PC-3 (cell line): ENCODE measurements at regions not wholly inside any gene's neighbourhood (a gene's known extent, or its start where the extent isn't known, plus 50 kb on each side); places are given as distances from the start of the nearest gene placed in this dataset.
A peak's percentile ranks its signal among the peaks of the same experiment; 100 is the strongest.

Experiments
- ATAC-seq: fragments of 200-7000 bp; cut with Tn5 transposase; 2 replicates; pipeline ENCODE4 v1.9.1; 2020; ENCODE audit warnings: mild to moderate bottlenecking, moderate library complexity
- BruUV-seq: library from RNA; stranded (reverse); fragments of 400-500 nt; replicated peaks from 2 replicates; lab custom pipeline; 2021; lab: Mats Ljungman, UMichigan
- CTCF ChIA-PET: fragments of 300-600 bp; sonication (Branson Sonifier 250); formaldehyde crosslinking; loops from one replicate; lab custom pipeline; 2022; ENCODE audit warnings: antibody characterized with exemption; lab: Charles Lee
- POLR2A ChIA-PET: fragments of 300-600 bp; sonication (Branson Sonifier 250); formaldehyde crosslinking; loops from one replicate; lab custom pipeline; 2022; ENCODE audit warnings: antibody characterized with exemption; ENCODE audit not compliant: unreplicated experiment; lab: Charles Lee
- DNase-seq: peaks from one replicate; pipeline ENCODE4 v3.0.0-alpha.2; 2015
- H2AFZ ChIP-seq: fragments of 300-600 bp; sonication (generic); 2 replicates; pipeline ENCODE4 v1.6.0; 2016; ENCODE audit warnings: antibody characterized with exemption, low read length
- H3F3A ChIP-seq: fragments of 300-600 bp; sonication (generic); one replicate; pipeline ENCODE4 v1.6.0; 2017; ENCODE audit warnings: antibody characterized with exemption, low read length, control low read depth, mild to moderate bottlenecking; ENCODE audit not compliant: unreplicated experiment
- H3K27ac ChIP-seq: fragments of 300-600 bp; sonication (generic); 2 replicates; pipeline ENCODE4 v1.5.1; 2016; ENCODE audit warnings: mild to moderate bottlenecking, low read length
- H3K27me3 ChIP-seq: fragments of 300-600 bp; sonication (generic); 2 replicates; pipeline ENCODE4 v1.6.1; 2016; ENCODE audit warnings: low read length, mixed read lengths
- H3K36me3 ChIP-seq: fragments of 300-600 bp; sonication (generic); 2 replicates; pipeline ENCODE4 v1.6.1; 2016; ENCODE audit warnings: low read depth, mixed run types, low read length, mixed read lengths
- H3K4me1 ChIP-seq: fragments of 300-600 bp; sonication (generic); 2 replicates; pipeline ENCODE4 v1.5.1; 2016; ENCODE audit warnings: low read length; ENCODE audit not compliant: insufficient read depth
- H3K4me2 ChIP-seq: fragments of 300-600 bp; sonication (generic); 2 replicates; pipeline ENCODE4 v1.6.0; 2016; ENCODE audit warnings: low read length
- H3K4me3 ChIP-seq: fragments of 300-600 bp; sonication (generic); 2 replicates; pipeline ENCODE4 v1.5.1; 2016; ENCODE audit warnings: mild to moderate bottlenecking, low read length, mixed read lengths
- H3K79me2 ChIP-seq: fragments of 300-600 bp; sonication (generic); 2 replicates; pipeline ENCODE4 v1.6.1; 2017; ENCODE audit warnings: low read length, mixed read lengths
- H3K9ac ChIP-seq: fragments of 300-600 bp; sonication (generic); 2 replicates; pipeline ENCODE4 v1.6.0; 2016; ENCODE audit warnings: mild to moderate bottlenecking, low read length
- H3K9me2 ChIP-seq: fragments of 300-600 bp; sonication (generic); replicated peaks from 2 replicates; pipeline ENCODE4 v1.6.1; 2016; ENCODE audit warnings: mixed run types, low read length, mixed read lengths
- H3K9me3 ChIP-seq: fragments of 300-600 bp; sonication (generic); 2 replicates; pipeline ENCODE4 v1.6.1; 2016; ENCODE audit warnings: low read length, mixed read lengths
- H4K20me1 ChIP-seq: fragments of 300-600 bp; sonication (generic); 2 replicates; pipeline ENCODE4 v1.6.1; 2016; ENCODE audit warnings: low read length, mixed read lengths
- CTCF ChIP-seq: fragments of 300-600 bp; sonication (generic); conservative IDR thresholded peaks from 2 replicates; pipeline ENCODE4 v1.5.1; 2017; ENCODE audit warnings: antibody characterized with exemption, low read depth, mild to moderate bottlenecking, low read length
- EZH2 ChIP-seq: fragments of 300-600 bp; sonication (generic); IDR thresholded peaks from one replicate; pipeline ENCODE4 v1.6.1; 2017; ENCODE audit warnings: antibody characterized with exemption, mild to moderate bottlenecking, low read length; ENCODE audit not compliant: unreplicated experiment
- EZH2phosphoT487 ChIP-seq: fragments of 300-600 bp; sonication (generic); IDR thresholded peaks from 2 replicates; pipeline ENCODE4 v1.6.1; 2018; ENCODE audit warnings: mild to moderate bottlenecking, antibody characterized with exemption, low read length, borderline replicate concordance
- intact Hi-C: fragments of 100-400 bp; cut with micrococcal nuclease; formaldehyde crosslinking; loops from 2 replicates; pipeline ENCODE4 v1.9.0; 2023

- POLR2A ChIA-PET = no interaction called here
- Histone ChIP-seq H3K4me2 (peak overlapping the region; percentile 24), H3K9ac (no peak overlapping the region), H3K79me2 (no peaks in the 10 kb centered on the region), H3K36me3 (no peaks in the 10 kb centered on the region), H2AFZ (no peak overlapping the region), H3K27ac (peak overlapping the region; percentile 20; the same call in 1 of the 2 replicates), H3K4me3 (no peak overlapping the region), H3K9me2 (no peaks in the 10 kb centered on the region), H3F3A (no peaks in the 10 kb centered on the region), H3K4me1 (peaks cover 31% of the 10 kb centered on the region), H4K20me1 (0 out of 2 replicates have a peak, but pooled peaks cover 6% of the 10 kb centered on the region), H3K27me3 (no peaks in the 10 kb centered on the region), H3K9me3 (no peaks in the 10 kb centered on the region)
- CTCF ChIA-PET = no interaction called here
- ATAC-seq (no peak), DNase-seq (no peak)
- TF ChIP-seq EZH2phosphoT487 (no peak), CTCF (no peak), EZH2 (no peak)
- BruUV-seq = no TSS peak
- intact Hi-C loops = no loop called here
Measured at GRCh38 chr12:66744461-66744860, 65.6 kb upstream of the GRIP1 start.

GRCh38 chr12:66744956-66745383, 66.1 kb upstream of the GRIP1 start:
- no TSS peak for BruUV-seq
- Histone ChIP-seq H3K9me2 (no peaks in the 10 kb centered on the region), H3K79me2 (no peaks in the 10 kb centered on the region), H3K9me3 (no peaks in the 10 kb centered on the region), H3K27ac (peak overlapping the region; percentile 20; the same call in 1 of the 2 replicates), H3K27me3 (no peaks in the 10 kb centered on the region), H3F3A (no peaks in the 10 kb centered on the region), H3K4me1 (peaks cover 27% of the 10 kb centered on the region), H3K36me3 (no peaks in the 10 kb centered on the region), H3K9ac (no peak overlapping the region), H2AFZ (no peak overlapping the region), H3K4me3 (no peak overlapping the region), H3K4me2 (peak overlapping the region; percentile 24), H4K20me1 (0 out of 2 replicates have a peak, but pooled peaks cover 6% of the 10 kb centered on the region)
- ChIA-PET POLR2A (no interaction called here), CTCF (no interaction called here)
- DNase-seq = peak; percentile 81
- intact Hi-C loops = no loop called here
- ATAC-seq = peak; percentile 83
- TF ChIP-seq EZH2phosphoT487 (no peak), EZH2 (no peak), CTCF (no peak)

GRCh38 chr12:66746489-66747201, 67.8 kb upstream of the GRIP1 start:
- no peak overlapping the region for H3K4me2 ChIP-seq
- intact Hi-C loops = no loop called here
- H3K9me2 ChIP-seq = no peaks in the 10 kb centered on the region
- TF ChIP-seq CTCF (no peak), EZH2phosphoT487 (no peak), EZH2 (no peak)
- no peak overlapping the region for H2AFZ ChIP-seq
- peaks cover 18% of the 10 kb centered on the region for H3K4me1 ChIP-seq
- H3K4me3 ChIP-seq = no peak overlapping the region
- no peak overlapping the region for H3K9ac ChIP-seq
- no peaks in the 10 kb centered on the region for H3K79me2 ChIP-seq
- H3K9me3 ChIP-seq = no peaks in the 10 kb centered on the region
- H3K27me3 ChIP-seq = no peaks in the 10 kb centered on the region
- ATAC-seq (no peak), DNase-seq (no peak)
- no peak overlapping the region for H3K27ac ChIP-seq
- no peaks in the 10 kb centered on the region for H3F3A ChIP-seq
- CTCF ChIA-PET = no interaction called here
- no peaks in the 10 kb centered on the region for H3K36me3 ChIP-seq
- BruUV-seq = no TSS peak
- H4K20me1 ChIP-seq = 0 out of 2 replicates have a peak, but pooled peaks cover 6% of the 10 kb centered on the region
- POLR2A ChIA-PET = interaction anchor here (0.6 kb wide), 1 partner anchor 23 kb away, joined by 6 read pairs; no protein-coding TSS in a partner anchor
